ENCODE measurements at regions not wholly inside any gene's neighbourhood (a gene's known extent, or its start where the extent isn't known, plus 50 kb on each side); places are given as distances from the start of the nearest gene placed in this dataset.
A peak's percentile ranks its signal among the peaks of the same experiment; 100 is the strongest.

- H3K4me1 ChIP-seq (ENCODE audit: control insufficient read depth in 2 of 2, insufficient read depth in 2 of 2, low read length in 2 of 2): no peaks in the 10 kb centered on the region
- H3K27ac Mint-ChIP-seq: no peak overlapping the region
- DNase-seq: no peak
- peaks cover 0 to 8% (median 0%) of the 10 kb centered on the region in 7 donors for H3K4me1 Mint-ChIP-seq
- ChIA-PET CTCF (interaction anchor here (1.0 kb wide), 1 partner anchor 40 kb away, joined by 3 read pairs; no protein-coding TSS in a partner anchor), POLR2A (no interaction called here)
- intact Hi-C loops (cut with micrococcal nuclease): no loop called here
- H3K9me3 Mint-ChIP-seq: peaks cover 3 to 19% (median 12%) of the 10 kb centered on the region in 11 donors
- no peak for ATAC-seq
- no peak overlapping the region for H3K4me3 Mint-ChIP-seq
- H3K36me3 Mint-ChIP-seq: peaks cover 0 to 11% (median 4%) of the 10 kb centered on the region in 5 donors
- no peaks in the 10 kb centered on the region for H3K27me3 ChIP-seq (ENCODE audit: control insufficient read depth in 2 of 2, insufficient read depth in 2 of 2, low read length in 2 of 2)
- H3K27me3 Mint-ChIP-seq: peaks cover 0 to 20% (median 0%) of the 10 kb centered on the region in 5 donors
- H3K9me3 ChIP-seq (ENCODE audit: control insufficient read depth in 2 of 3, low read length in 3 of 3): peaks cover 0 to 14% (median 0%) of the 10 kb centered on the region in 3 experiments
- no peaks in the 10 kb centered on the region for H3K36me3 ChIP-seq (ENCODE audit: control insufficient read depth in 2 of 3, insufficient read depth in 3 of 3, low read length in 3 of 3)
- H3K27ac ChIP-seq (ENCODE audit: low read depth, low read length): no peak overlapping the region
- H3K4me3 ChIP-seq (ENCODE audit: low read length): no peak overlapping the region
These were observed 89.4 kb upstream of the HES1 start for GRCh38 chr3:194046531-194046930.

- no peak overlapping the region for H3K27ac ChIP-seq (ENCODE audit: low read depth, low read length)
- H3K4me3 ChIP-seq (ENCODE audit: low read length): no peak overlapping the region
- peaks cover 4 to 24% (median 17%) of the 10 kb centered on the region in 11 donors for H3K9me3 Mint-ChIP-seq
- POLR2A ChIA-PET: no interaction called here
- peaks cover 0 to 20% (median 0%) of the 10 kb centered on the region in 3 experiments for H3K9me3 ChIP-seq (ENCODE audit: control insufficient read depth in 2 of 3, low read length in 3 of 3)
- H3K27ac Mint-ChIP-seq: no peak overlapping the region
- H3K4me1 Mint-ChIP-seq: peaks cover 0 to 8% (median 0%) of the 10 kb centered on the region in 7 donors
- H3K36me3 Mint-ChIP-seq: peaks cover 3 to 13% (median 5%) of the 10 kb centered on the region in 5 donors
- no peaks in the 10 kb centered on the region for H3K27me3 ChIP-seq (ENCODE audit: control insufficient read depth in 2 of 2, insufficient read depth in 2 of 2, low read length in 2 of 2)
- H3K27me3 Mint-ChIP-seq: peaks cover 0 to 20% (median 0%) of the 10 kb centered on the region in 5 donors
- no peak overlapping the region for H3K4me3 Mint-ChIP-seq
- ATAC-seq (peak; percentile 46), DNase-seq (no peak)
- CTCF ChIA-PET: interaction anchor here (1.0 kb wide), 1 partner anchor 41 kb away, joined by 3 read pairs; no protein-coding TSS in a partner anchor
- no peaks in the 10 kb centered on the region for H3K4me1 ChIP-seq (ENCODE audit: control insufficient read depth in 2 of 2, insufficient read depth in 2 of 2, low read length in 2 of 2)
- H3K36me3 ChIP-seq (ENCODE audit: control insufficient read depth in 2 of 3, insufficient read depth in 3 of 3, low read length in 3 of 3): no peaks in the 10 kb centered on the region
- intact Hi-C loops (cut with micrococcal nuclease): no loop called here
These were observed 88.8 kb upstream of the HES1 start for GRCh38 chr3:194046995-194047645.

- no peak overlapping the region for H3K4me3 ChIP-seq (ENCODE audit: low read length)
- no peak for DNase-seq
- Mint-ChIP-seq H3K4me3 (no peak overlapping the region), H3K27ac (no peak overlapping the region), H3K27me3 (peaks cover 0 to 19% (median 0%) of the 10 kb centered on the region in 5 donors), H3K9me3 (peaks cover 4 to 25% (median 18%) of the 10 kb centered on the region in 11 donors), H3K4me1 (peaks cover 0 to 4% (median 0%) of the 10 kb centered on the region in 7 donors), H3K36me3 (peaks cover 4 to 13% (median 5%) of the 10 kb centered on the region in 5 donors)
- intact Hi-C loops (cut with micrococcal nuclease): no loop called here
- ChIA-PET CTCF (no interaction called here), POLR2A (no interaction called here)
- H3K4me1 ChIP-seq (ENCODE audit: control insufficient read depth in 2 of 2, insufficient read depth in 2 of 2, low read length in 2 of 2): no peaks in the 10 kb centered on the region
- no peaks in the 10 kb centered on the region for H3K36me3 ChIP-seq (ENCODE audit: control insufficient read depth in 2 of 3, insufficient read depth in 3 of 3, low read length in 3 of 3)
- H3K9me3 ChIP-seq (ENCODE audit: control insufficient read depth in 2 of 3, low read length in 3 of 3): peaks cover 0 to 22% (median 0%) of the 10 kb centered on the region in 3 experiments
- H3K27ac ChIP-seq (ENCODE audit: low read depth, low read length): no peak overlapping the region
- ATAC-seq: no peak
- H3K27me3 ChIP-seq (ENCODE audit: control insufficient read depth in 2 of 2, insufficient read depth in 2 of 2, low read length in 2 of 2): no peaks in the 10 kb centered on the region
These were observed 86.6 kb upstream of the HES1 start for GRCh38 chr3:194049394-194049793.

GRCh38 chr3:194050782-194051320 lies 85.1 kb upstream of the HES1 start:
- Histone ChIP-seq H3K36me3 (ENCODE audit: control insufficient read depth in 2 of 3, insufficient read depth in 3 of 3, low read length in 3 of 3) (no peaks in the 10 kb centered on the region), H3K27me3 (ENCODE audit: control insufficient read depth in 2 of 2, insufficient read depth in 2 of 2, low read length in 2 of 2) (no peaks in the 10 kb centered on the region), H3K4me3 (ENCODE audit: low read length) (no peak overlapping the region), H3K4me1 (ENCODE audit: control insufficient read depth in 2 of 2, insufficient read depth in 2 of 2, low read length in 2 of 2) (no peaks in the 10 kb centered on the region), H3K9me3 (ENCODE audit: control insufficient read depth in 2 of 3, low read length in 3 of 3) (peaks cover 0 to 22% (median 0%) of the 10 kb centered on the region in 3 experiments), H3K27ac (ENCODE audit: low read depth, low read length) (no peak overlapping the region)
- CTCF ChIA-PET: no interaction called here
- intact Hi-C loops (cut with micrococcal nuclease): no loop called here
- peaks cover 0 to 16% (median 0%) of the 10 kb centered on the region in 5 donors for H3K27me3 Mint-ChIP-seq
- ATAC-seq (no peak), DNase-seq (no peak)
- peaks cover 4 to 25% (median 18%) of the 10 kb centered on the region in 11 donors for H3K9me3 Mint-ChIP-seq
- H3K4me1 Mint-ChIP-seq: peaks cover 0 to 4% (median 0%) of the 10 kb centered on the region in 7 donors
- no peak overlapping the region for H3K4me3 Mint-ChIP-seq
- peak overlapping the region in 1 of 9 donors; percentile 72 for H3K27ac Mint-ChIP-seq
- POLR2A ChIA-PET: no interaction called here
- H3K36me3 Mint-ChIP-seq: peaks cover 4 to 13% (median 5%) of the 10 kb centered on the region in 5 donors

GRCh38 chr3:194051366-194052149 lies 84.4 kb upstream of the HES1 start:
- POLR2A ChIA-PET: no interaction called here

GRCh38 chr3:194053136-194053535 lies 82.8 kb upstream of the HES1 start:
- H3K27me3 ChIP-seq (ENCODE audit: control insufficient read depth in 2 of 2, insufficient read depth in 2 of 2, low read length in 2 of 2): no peaks in the 10 kb centered on the region
- no peak overlapping the region for H3K27ac ChIP-seq (ENCODE audit: low read depth, low read length)
- H3K9me3 ChIP-seq (ENCODE audit: control insufficient read depth in 2 of 3, low read length in 3 of 3): peaks cover 0 to 22% (median 0%) of the 10 kb centered on the region in 3 experiments
- Mint-ChIP-seq H3K27me3 (peaks cover 0 to 21% (median 9%) of the 10 kb centered on the region in 5 donors), H3K4me3 (no peak overlapping the region), H3K9me3 (peaks cover 4 to 25% (median 18%) of the 10 kb centered on the region in 11 donors), H3K27ac (peak overlapping the region in 1 of 9 donors; percentile 57), H3K4me1 (peaks cover 5 to 12% (median 6%) of the 10 kb centered on the region in 7 donors), H3K36me3 (peaks cover 4 to 13% (median 5%) of the 10 kb centered on the region in 5 donors)
- ChIA-PET POLR2A (no interaction called here), CTCF (no interaction called here)
- intact Hi-C loops (cut with micrococcal nuclease): no loop called here
- H3K4me3 ChIP-seq (ENCODE audit: low read length): no peak overlapping the region
- no peaks in the 10 kb centered on the region for H3K36me3 ChIP-seq (ENCODE audit: control insufficient read depth in 2 of 3, insufficient read depth in 3 of 3, low read length in 3 of 3)
- no peaks in the 10 kb centered on the region for H3K4me1 ChIP-seq (ENCODE audit: control insufficient read depth in 2 of 2, insufficient read depth in 2 of 2, low read length in 2 of 2)
- ATAC-seq (no peak), DNase-seq (no peak)

More at GRCh38 chr3:194051366-194052149, 84.4 kb upstream of the HES1 start:
- no peak overlapping the region for H3K4me3 Mint-ChIP-seq
- peaks cover 0 to 22% (median 0%) of the 10 kb centered on the region in 3 experiments for H3K9me3 ChIP-seq (ENCODE audit: control insufficient read depth in 2 of 3, low read length in 3 of 3)
- H3K27ac ChIP-seq (ENCODE audit: low read depth, low read length): no peak overlapping the region
- H3K36me3 Mint-ChIP-seq: peaks cover 4 to 13% (median 5%) of the 10 kb centered on the region in 5 donors
- no peaks in the 10 kb centered on the region for H3K27me3 ChIP-seq (ENCODE audit: control insufficient read depth in 2 of 2, insufficient read depth in 2 of 2, low read length in 2 of 2)
- H3K4me3 ChIP-seq (ENCODE audit: low read length): no peak overlapping the region
- intact Hi-C loops (cut with micrococcal nuclease): no loop called here
- H3K36me3 ChIP-seq (ENCODE audit: control insufficient read depth in 2 of 3, insufficient read depth in 3 of 3, low read length in 3 of 3): no peaks in the 10 kb centered on the region
- peak overlapping the region in 1 of 9 donors; percentile 72 for H3K27ac Mint-ChIP-seq
- no peaks in the 10 kb centered on the region for H3K4me1 ChIP-seq (ENCODE audit: control insufficient read depth in 2 of 2, insufficient read depth in 2 of 2, low read length in 2 of 2)
- H3K27me3 Mint-ChIP-seq: peaks cover 0 to 18% (median 0%) of the 10 kb centered on the region in 5 donors
- CTCF ChIA-PET: no interaction called here
- ATAC-seq (peak; percentile 61), DNase-seq (no peak)
- H3K4me1 Mint-ChIP-seq: peaks cover 0 to 6% (median 2%) of the 10 kb centered on the region in 7 donors
- peaks cover 4 to 25% (median 18%) of the 10 kb centered on the region in 11 donors for H3K9me3 Mint-ChIP-seq
